OCI-LY1 (cell line): ENCODE measurements at regions not wholly inside any gene's neighbourhood (a gene's known extent, or its start where the extent isn't known, plus 50 kb on each side); places are given as distances from the start of the nearest gene placed in this dataset.

Source experiments
- H2AFZ ChIP-seq: fragments of 200-600 bp; sonication (generic), shearing (Covaris generic); 2 replicates; pipeline ENCODE4 v1.6.0; 2014; ENCODE audit warnings: antibody characterized with exemption, mild to moderate bottlenecking, low read length
- H3F3A ChIP-seq: fragments of 200-600 bp; sonication (generic), shearing (Covaris generic); 2 replicates; pipeline ENCODE4 v1.6.0; 2014; ENCODE audit warnings: mild to moderate bottlenecking, antibody characterized with exemption, low read length, moderate library complexity; ENCODE audit not compliant: insufficient read depth
- H3K27ac ChIP-seq: fragments of 200-600 bp; sonication (generic); 2 replicates; pipeline ENCODE4 v1.5.1; 2014; ENCODE audit warnings: low read length, mixed run types, mild to moderate bottlenecking, low read depth; ENCODE audit not compliant: poor library complexity, severe bottlenecking
- H3K27me3 ChIP-seq: fragments of 200-600 bp; sonication (generic); 2 replicates; pipeline ENCODE4 v1.6.0; 2014; ENCODE audit warnings: antibody characterized with exemption, mild to moderate bottlenecking, low read length, moderate library complexity; ENCODE audit not compliant: insufficient read depth
- H3K36me3 ChIP-seq: fragments of 200-600 bp; sonication (generic); 2 replicates; pipeline ENCODE4 v1.6.1; 2014; ENCODE audit warnings: mild to moderate bottlenecking, antibody characterized with exemption, low read length, moderate library complexity, mixed read lengths; ENCODE audit not compliant: insufficient read depth
- H3K4me1 ChIP-seq: fragments of 200-600 bp; sonication (generic); 2 replicates; pipeline ENCODE4 v1.5.1; 2014; ENCODE audit warnings: mild to moderate bottlenecking, low read length, moderate library complexity; ENCODE audit not compliant: insufficient read depth, severe bottlenecking
- H3K4me2 ChIP-seq: fragments of 200-600 bp; sonication (generic), shearing (Covaris generic); 2 replicates; pipeline ENCODE4 v1.6.1; 2014; ENCODE audit warnings: low read length
- H3K4me3 ChIP-seq: fragments of 200-600 bp; sonication (generic); 2 replicates; pipeline ENCODE4 v1.5.1; 2014; ENCODE audit warnings: low read length, low read depth, mild to moderate bottlenecking, mixed read lengths; ENCODE audit not compliant: poor library complexity, severe bottlenecking
- H3K79me2 ChIP-seq: fragments of 200-600 bp; shearing (Covaris generic); 2 replicates; pipeline ENCODE4 v1.6.1; 2016; ENCODE audit warnings: mixed run types, low read length, mixed read lengths; ENCODE audit not compliant: insufficient read depth
- H3K9ac ChIP-seq: fragments of 200-600 bp; sonication (generic), shearing (Covaris generic); 2 replicates; pipeline ENCODE4 v1.6.1; 2014; ENCODE audit warnings: mild to moderate bottlenecking, low read length, mixed read lengths
- H3K9me2 ChIP-seq: fragments of 200-600 bp; sonication (generic), shearing (Covaris generic); 2 replicates; pipeline ENCODE4 v1.6.1; 2014; ENCODE audit warnings: low read depth, mild to moderate bottlenecking, low read length, mixed read lengths
- H3K9me3 ChIP-seq: fragments of 200-600 bp; shearing (Covaris generic); 2 replicates; pipeline ENCODE4 v1.6.1; 2014; ENCODE audit warnings: low read length, mixed read lengths
- H4K20me1 ChIP-seq: fragments of 200-600 bp; sonication (generic), shearing (Covaris generic); 2 replicates; pipeline ENCODE4 v1.6.0; 2016; ENCODE audit warnings: mild to moderate bottlenecking, low read length; ENCODE audit not compliant: insufficient read depth
- EZH2 ChIP-seq: fragments of 200-600 bp; sonication (generic), shearing (Covaris generic); IDR thresholded peaks from 2 replicates; pipeline ENCODE4 v1.8.0; 2017; ENCODE audit warnings: borderline replicate concordance, mixed run types, mild to moderate bottlenecking, antibody characterized with exemption, low read length, moderate library complexity, mixed read lengths
- TF ChIP-seq, protein P1 (sequence below): fragments of 200-600 bp; sonication (generic), shearing (Covaris generic); IDR thresholded peaks from 2 replicates; pipeline ENCODE4 v1.5.1; 2017; ENCODE audit warnings: mild to moderate bottlenecking, antibody characterized with exemption, low read length, moderate library complexity, mixed read lengths

DNA sequence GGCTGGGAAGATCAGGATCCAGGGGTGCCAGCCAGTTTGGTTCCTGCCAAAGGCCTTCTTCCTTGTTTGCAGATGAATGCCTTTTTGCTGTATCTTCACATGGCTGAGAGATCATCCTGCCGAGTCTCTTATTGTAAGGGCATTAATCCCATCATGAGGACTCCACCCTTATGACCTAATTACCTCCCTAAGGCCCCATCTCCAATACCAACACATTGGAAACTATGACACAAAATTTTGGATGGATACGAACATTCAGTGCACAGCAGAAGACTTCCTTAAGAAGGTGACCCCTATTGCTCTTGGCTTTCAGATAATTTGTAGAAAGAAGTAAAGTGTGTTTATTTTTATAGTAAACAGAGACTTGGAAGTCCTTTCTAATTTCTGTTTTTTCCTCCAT lies 1164.7 kb upstream of the CDH8 start:
- H2AFZ ChIP-seq = no peak overlapping the region
- H3K36me3 ChIP-seq = no peaks in the 10 kb centered on the region
- no peak overlapping the region for H3K9ac ChIP-seq
- no peaks in the 10 kb centered on the region for H3K9me3 ChIP-seq
- no peaks in the 10 kb centered on the region for H3K27me3 ChIP-seq
- no peak overlapping the region for H3K4me2 ChIP-seq
- H3K4me1 ChIP-seq = no peaks in the 10 kb centered on the region
- H3K27ac ChIP-seq = no peak overlapping the region
- no peaks in the 10 kb centered on the region for H3K79me2 ChIP-seq
- TF ChIP-seq EZH2 = no peak
- TF ChIP-seq, protein P1, sequence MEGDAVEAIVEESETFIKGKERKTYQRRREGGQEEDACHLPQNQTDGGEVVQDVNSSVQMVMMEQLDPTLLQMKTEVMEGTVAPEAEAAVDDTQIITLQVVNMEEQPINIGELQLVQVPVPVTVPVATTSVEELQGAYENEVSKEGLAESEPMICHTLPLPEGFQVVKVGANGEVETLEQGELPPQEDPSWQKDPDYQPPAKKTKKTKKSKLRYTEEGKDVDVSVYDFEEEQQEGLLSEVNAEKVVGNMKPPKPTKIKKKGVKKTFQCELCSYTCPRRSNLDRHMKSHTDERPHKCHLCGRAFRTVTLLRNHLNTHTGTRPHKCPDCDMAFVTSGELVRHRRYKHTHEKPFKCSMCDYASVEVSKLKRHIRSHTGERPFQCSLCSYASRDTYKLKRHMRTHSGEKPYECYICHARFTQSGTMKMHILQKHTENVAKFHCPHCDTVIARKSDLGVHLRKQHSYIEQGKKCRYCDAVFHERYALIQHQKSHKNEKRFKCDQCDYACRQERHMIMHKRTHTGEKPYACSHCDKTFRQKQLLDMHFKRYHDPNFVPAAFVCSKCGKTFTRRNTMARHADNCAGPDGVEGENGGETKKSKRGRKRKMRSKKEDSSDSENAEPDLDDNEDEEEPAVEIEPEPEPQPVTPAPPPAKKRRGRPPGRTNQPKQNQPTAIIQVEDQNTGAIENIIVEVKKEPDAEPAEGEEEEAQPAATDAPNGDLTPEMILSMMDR = no peak
- H3F3A ChIP-seq = no peaks in the 10 kb centered on the region
- no peaks in the 10 kb centered on the region for H3K9me2 ChIP-seq
- no peak overlapping the region for H3K4me3 ChIP-seq
- H4K20me1 ChIP-seq = no peaks in the 10 kb centered on the region

- Histone ChIP-seq H2AFZ (no peak overlapping the region), H3K9ac (no peak overlapping the region), H3K4me3 (no peak overlapping the region), H4K20me1 (no peaks in the 10 kb centered on the region), H3K4me1 (no peaks in the 10 kb centered on the region), H3F3A (no peaks in the 10 kb centered on the region), H3K9me2 (no peaks in the 10 kb centered on the region), H3K79me2 (no peaks in the 10 kb centered on the region), H3K27ac (no peak overlapping the region), H3K36me3 (no peaks in the 10 kb centered on the region), H3K4me2 (no peak overlapping the region), H3K9me3 (no peaks in the 10 kb centered on the region), H3K27me3 (no peaks in the 10 kb centered on the region)
- no peak for TF ChIP-seq EZH2
- TF ChIP-seq, protein P1 = no peak
Observed at GRCh38 chr16:63195336-63195735, 1159.1 kb upstream of the CDH8 start.

DNA sequence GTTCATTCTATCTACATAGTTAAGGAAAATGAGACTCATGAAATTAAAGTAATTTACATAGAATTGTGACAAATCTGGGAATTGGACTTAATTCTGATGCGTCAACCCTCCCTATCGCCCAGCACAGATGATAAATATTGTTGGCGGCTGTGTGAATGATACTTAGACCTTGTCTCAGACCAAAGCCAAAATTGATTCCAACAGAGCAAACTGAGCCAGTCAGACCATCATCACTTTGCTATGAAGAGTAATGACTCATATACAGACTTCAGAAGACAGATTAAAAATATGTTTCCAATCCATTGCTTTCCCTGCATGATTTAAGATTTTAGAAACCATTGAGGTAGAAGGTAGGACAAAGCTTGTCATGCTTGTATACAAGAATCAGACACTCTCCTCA lies 1156.7 kb upstream of the CDH8 start:
- Histone ChIP-seq H3K4me2 (no peak overlapping the region), H3K27ac (no peak overlapping the region), H3K4me3 (no peak overlapping the region), H3K4me1 (no peaks in the 10 kb centered on the region), H3K79me2 (no peaks in the 10 kb centered on the region), H3K27me3 (no peaks in the 10 kb centered on the region), H3K9ac (no peak overlapping the region), H3K9me2 (no peaks in the 10 kb centered on the region), H2AFZ (no peak overlapping the region), H3K9me3 (no peaks in the 10 kb centered on the region), H3F3A (no peaks in the 10 kb centered on the region), H3K36me3 (no peaks in the 10 kb centered on the region), H4K20me1 (no peaks in the 10 kb centered on the region)
- no peak for TF ChIP-seq EZH2
- TF ChIP-seq, protein P1 = no peak
